HK-2 (cell line): ENCODE measurements at regions not wholly inside any gene's neighbourhood (a gene's known extent, or its start where the extent isn't known, plus 50 kb on each side); places are given as distances from the start of the nearest gene placed in this dataset.
"Not testable (repeated sequence)": the region's sequence is repeated elsewhere in the genome, so short reads cannot be mapped to it uniquely, and the experiment has no call there.

Experiments
- DNase-seq: peaks from one replicate; pipeline ENCODE4 v3.0.0-alpha.2; 2018; ENCODE audit not compliant: unreplicated experiment

DNA sequence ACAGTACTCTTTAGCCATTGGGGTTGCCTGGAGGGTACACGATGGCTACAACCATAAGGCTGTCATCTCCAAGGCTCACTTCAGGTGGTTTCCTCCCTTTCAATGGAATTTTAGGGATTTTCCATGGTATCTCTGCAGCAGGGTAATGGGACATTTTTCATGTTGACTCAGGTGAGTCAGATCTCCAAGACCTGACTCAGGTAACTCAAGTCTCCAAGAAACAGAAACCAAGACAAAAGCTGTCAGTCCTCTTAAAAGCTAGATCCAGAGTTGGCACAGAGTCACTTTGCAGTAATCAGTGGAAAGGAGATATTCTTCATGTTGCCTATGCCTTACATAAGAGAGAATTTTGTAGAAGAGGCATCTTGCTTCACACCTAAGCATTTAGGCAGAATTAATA, 375.8 kb upstream of the ARPP21 start:
- no peak for DNase-seq

DNA sequence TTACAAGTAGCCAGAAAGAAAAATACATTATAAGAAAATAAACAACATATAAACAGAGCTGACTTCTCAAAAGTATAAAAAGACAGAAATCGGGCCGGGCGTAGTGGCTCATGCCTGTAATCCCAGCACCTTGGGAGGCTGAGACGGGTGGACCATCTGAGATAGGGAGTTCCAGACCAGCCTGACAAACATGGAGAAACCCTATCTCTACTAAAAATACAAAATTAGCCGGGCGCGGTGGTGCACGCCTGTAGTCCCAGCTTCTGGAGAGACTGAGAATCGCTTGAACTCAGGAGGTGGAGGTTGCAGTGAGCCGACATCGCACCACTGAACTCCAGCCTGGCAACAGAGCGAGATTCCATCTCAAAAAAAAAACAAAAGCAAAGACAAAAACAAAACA, 373.3 kb upstream of the ARPP21 start:
- DNase-seq, result not testable (repeated sequence)

DNA sequence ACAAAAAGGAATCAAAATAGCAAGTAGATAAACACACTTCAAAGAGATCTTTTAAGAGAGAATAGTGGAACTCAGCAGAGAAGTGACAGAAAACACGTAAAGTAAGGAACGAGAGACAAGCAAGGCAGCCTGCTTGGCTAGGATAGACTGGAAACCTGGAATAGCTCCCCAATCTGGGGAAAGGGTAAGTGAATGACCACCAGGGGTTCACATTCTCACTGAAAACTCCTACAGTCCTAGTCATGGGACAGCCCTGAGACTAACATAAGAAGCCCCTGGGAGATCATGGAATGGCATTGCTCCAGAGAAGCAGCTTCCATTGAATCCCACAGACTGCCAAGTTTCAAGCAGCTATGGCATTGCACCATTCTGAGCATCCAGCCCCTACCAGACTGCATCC, 363.6 kb upstream of the ARPP21 start:
- no peak for DNase-seq

DNA sequence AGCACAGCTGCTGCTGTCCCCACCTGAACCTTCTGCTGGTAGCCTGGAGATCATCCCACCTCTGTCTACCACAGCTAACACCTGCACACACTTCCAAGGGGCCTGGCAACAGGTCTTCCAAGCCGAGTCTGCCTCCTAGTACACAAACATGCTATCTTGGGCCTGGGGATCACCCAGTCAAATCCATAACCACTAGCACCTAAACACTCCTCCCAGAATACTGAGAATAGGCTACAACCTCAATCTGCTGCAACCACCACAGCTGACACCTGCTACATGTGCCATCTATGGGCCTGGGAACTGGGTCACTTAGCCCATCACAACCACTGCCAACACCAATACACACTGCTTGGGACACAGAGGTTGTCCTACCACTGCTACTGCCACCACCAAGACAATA, 362.8 kb upstream of the ARPP21 start:
- DNase-seq, result no peak

DNA sequence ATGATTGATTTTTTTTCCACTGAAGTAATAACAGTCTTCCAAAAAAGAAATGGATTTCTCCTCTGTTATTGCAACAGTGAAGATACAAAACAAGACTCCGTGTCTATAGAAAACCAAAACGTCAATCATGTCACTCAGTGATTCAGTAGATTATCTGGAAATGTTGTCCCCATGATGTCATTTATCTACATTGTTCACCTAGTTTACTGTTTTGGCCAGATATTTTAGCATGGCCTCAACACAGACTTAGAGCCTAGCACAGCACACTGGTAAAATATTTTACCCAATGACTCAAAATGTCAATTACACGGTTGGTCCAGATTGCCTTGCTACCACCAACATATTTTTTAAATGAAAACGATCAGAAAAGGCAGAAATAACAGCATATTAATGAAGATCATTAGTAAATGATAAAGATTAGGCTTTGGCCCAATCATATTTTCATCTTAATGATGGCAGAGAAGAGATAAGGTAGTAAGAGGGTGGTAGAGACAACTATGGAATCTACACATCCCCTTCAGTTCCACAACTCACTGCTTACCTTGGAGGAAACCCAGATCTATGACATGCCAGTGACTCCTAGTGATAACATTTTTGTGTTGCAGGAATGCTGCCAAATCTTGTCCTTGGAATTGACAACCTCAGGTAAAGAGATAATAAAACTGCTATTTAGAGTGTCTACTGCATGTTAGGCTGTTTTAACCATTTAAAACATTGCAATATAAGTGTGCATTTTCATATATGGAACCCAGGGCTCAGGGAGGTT, 347.7 kb upstream of the ARPP21 start:
- no peak for DNase-seq

DNA sequence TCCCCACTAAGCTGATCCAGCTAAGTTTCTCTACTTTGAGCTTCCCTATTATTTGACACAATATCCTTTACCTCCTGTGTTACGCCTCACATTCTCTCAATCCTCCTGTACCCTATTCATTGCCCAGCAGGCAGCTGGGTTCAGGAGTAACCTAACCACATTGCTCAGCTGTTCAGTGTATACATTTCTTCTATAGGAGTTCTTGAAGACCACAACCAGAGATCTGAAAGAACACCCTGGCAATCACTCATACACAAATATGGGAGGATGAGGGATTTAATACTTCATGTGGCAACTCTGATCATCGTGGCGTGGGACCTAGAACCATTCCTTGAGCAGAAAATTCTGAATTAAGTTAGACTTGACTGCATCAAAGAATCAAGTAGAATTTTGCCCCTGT, 346.8 kb upstream of the ARPP21 start:
- DNase-seq, result no peak

DNA sequence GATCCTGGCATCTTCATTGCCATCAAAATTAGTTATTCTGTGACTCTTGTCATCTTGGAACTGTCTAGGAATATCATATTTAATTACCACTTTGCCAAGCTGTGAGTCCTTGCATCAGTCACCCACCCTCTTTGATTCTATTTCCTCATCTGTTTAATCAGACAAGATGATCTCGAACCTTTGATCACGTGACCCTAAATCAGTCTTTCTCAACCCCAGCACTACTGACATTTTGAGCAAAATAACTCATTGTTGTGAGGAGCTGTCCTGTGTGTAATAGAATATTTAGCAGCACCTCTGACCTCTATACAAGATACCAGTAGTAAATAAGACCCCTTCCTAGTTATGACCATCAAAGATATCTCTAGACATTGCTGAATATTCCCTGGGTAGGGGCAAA, 343.4 kb upstream of the ARPP21 start:
- no peak for DNase-seq

DNA sequence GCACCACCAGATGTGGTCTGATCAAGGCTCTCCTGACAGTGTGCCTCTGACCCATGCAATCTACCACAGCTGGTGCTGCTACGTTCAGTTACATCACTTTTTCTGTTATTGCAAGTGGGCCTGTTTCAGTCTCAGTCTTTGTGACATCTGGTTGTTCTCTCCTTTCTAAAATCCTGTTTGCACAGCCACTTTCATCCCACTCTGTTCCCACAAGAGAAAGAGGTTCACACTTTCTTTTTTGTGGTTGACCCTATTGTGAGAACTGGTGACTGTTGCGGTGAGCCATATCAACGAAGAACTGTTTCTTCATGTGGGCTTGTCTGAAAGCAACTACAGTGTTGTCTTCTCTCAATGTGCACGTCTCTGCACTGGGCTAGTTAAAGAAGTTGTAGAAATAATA, 342.8 kb upstream of the ARPP21 start:
- DNase-seq, result no peak

DNA sequence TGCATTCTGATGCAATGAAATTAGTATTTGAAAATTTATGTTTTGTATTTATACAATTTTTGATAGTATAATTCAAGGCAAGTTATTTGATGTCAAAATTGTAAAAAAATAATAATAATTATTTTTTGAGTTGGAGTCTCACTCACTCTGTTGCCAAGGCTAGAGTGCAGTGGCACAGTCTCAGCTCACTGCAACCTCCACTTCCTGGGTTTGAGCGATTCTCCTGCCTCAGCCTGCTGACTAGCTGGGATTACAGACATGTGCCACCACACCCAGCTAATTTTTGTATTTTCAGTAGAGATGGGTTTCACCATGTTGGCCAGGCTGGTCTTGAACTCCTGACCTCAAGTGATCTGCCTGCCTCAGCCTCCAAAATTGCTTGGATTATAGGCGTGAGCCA, 342.4 kb upstream of the ARPP21 start:
- DNase-seq, result not testable (repeated sequence)

DNA sequence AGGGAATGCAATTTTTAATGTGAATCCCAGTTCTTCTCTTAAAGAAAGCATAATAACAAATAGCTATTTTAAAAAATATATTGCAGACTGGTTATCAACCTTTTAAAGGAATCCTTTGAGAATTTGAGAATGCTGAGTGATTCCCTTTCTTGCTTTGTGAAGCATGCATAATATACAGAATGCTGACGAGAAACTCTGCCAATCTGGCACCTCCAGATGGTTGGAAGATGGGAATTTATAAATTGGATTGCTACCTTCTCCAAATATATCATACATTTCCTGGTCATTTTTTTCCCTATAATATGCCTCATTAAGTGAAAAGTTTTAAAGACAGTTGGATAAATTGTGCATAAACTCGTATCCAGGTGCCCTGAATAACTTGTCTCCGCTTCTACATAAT, 333.9 kb upstream of the ARPP21 start:
- DNase-seq, result no peak

DNA sequence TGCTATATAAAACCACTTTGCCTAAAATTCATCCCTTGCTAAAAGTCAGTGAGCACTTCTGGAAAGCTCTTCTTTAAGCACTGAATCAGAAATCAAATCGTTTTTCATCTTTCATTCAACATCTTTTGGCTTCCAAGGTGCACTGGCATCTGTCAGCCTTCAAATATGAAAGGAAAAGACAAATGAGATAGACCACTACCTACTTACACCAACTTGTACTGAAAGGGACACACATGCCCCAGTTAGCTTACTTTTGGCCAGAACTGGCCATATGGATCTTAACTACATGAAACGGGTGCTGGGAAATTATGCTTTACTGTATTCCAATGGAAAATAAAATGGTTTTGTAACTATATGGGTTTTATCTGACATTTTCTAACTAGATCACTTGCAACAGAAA, 332.0 kb upstream of the ARPP21 start:
- no peak for DNase-seq

DNA sequence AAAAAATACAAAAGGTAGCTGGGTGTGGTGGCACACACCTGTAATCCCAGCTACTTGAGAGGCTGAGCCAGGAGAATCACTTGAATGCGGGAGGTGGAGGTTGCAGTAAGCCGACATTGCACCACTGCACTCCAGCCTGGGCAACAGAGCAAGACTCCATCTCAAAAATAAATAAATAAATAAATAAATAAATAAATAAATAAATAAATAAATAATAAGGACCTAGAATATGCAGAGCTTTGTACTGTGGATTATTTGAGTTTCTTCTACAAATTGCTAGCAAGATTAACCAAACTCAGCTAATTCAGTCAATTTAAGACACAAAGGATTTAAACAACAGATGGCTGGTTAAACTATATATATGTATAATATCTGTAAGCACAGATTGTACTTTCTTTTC, 322.5 kb upstream of the ARPP21 start:
- DNase-seq, result not testable (repeated sequence)

DNA sequence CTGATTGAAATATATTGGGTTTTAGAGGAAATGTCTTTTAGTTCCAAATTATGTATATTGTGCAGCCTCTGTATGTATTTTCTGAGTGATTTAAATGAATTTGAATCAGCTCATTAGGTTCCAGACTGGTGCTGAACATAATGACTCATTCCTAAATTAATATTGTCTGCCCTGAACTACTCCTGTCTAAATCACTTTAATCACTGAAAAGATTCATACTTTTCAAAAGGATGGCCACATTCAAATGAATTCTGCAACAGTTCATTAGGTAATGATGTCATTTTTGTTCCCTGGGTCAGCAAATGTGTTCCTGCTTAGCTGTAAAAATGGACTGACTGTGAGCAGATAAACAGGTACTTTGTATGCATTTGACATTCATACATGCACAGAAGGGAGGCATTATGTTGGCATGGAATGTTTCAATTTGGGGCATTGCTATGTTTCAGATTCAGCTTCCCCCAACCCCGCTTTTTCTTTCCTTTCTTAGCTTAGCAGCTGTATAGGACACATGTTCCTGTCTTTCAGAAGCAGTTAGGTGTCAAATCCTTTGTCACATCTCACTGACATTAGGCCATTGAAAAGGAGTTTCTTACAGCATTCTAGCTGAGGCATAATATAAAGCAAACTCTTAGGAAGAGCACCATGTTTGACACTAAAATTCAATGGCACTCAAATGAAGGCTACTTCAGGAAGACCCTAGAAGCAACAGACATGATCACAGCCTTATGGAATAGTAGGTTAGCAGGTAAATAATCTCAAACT, 318.5 kb upstream of the ARPP21 start:
- no peak for DNase-seq

DNA sequence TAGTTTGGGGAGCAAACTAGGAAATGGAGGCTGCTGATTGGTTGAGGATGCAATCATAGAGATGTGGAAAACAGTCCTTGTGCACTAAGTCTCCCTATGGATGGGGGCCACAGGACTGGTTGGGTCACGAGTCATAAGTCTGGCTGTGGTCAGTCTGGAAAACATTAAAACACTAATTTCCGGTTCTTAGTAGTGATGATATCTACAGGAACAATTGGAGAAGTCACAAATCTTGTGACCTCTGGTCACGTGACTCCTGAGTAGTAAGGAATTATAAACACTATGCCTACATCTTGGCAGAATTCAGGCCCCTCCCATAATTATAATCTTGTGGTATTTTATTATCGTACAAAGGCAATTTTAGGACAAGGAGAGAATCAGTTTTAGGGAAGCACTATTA, 317.3 kb upstream of the ARPP21 start:
- peak; percentile 4 for DNase-seq

DNA sequence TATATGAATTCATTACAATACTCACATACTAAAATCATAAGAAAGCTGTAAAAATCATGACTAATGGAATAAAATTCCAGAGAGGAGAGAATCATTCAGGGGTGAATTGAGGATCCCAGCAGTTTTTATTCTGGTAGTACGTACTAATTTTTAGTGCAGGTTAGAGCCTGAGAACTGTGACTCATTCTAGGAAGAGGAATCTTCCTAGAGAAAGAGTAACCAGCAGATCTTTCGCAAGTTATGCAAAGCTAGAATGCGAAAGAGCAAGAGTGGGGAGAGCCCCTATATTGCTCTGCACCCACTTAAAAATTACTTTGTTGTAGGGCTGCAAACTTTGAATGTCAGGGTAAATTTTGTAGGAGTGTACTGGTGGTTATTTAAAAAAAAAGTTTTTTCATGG, 303.6 kb upstream of the ARPP21 start:
- no peak for DNase-seq

DNA sequence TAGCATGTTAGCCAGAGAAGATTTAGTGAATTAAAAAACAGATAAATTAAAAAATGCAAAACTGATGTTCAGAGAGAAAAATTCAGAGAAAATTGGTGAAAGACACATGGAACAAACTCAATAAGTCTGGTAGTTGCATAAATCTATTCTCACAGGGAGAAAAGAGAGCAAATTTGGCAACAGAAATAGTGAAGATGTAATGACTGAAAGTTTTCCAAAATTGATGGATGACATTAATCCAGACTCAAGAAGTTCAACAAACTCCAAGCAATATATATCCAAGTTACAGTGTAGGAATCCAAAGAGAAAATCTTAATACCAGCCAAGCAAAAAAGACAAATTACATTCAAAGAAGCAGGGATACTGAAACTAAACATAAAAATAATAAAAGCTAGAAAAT, 302.7 kb upstream of the ARPP21 start:
- DNase-seq, result no peak

DNA sequence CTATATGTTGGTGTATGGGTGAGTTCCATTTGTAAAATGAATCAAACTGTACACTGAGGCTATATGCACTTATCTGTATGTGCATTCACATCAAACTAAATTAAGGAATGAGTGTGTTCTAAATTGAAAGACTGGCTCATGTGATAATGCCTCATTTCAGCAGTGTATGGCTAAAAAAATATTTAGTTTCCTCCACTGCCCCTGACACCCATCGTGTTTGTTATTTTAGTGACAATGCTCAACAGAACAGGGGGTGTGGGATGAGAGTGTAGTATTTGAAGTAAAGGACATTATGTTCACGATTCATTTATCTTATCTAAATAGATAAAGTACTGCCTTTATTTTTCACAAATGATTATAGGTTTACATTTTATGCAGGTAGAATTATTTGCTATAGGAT, 301.1 kb upstream of the ARPP21 start:
- no peak for DNase-seq

DNA sequence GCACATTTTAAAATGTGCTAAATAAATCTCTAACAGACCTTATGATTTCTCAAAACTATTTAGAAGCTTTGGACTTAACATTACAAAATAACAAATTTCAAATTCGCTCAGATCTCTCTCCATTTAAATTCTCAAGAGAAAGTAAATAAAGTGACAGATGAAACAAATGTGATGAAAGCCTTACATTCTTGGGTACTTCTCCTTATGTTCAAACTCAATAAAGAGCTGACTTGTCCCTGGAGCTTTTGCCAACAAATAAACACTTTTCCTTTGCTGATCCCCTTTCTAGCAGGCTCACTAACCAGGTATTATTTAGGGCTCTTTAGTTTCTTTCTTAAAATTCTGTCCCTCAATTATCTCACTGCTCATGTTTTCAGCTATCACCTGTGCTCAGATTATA, 259.1 kb upstream of the ARPP21 start:
- no peak for DNase-seq

DNA sequence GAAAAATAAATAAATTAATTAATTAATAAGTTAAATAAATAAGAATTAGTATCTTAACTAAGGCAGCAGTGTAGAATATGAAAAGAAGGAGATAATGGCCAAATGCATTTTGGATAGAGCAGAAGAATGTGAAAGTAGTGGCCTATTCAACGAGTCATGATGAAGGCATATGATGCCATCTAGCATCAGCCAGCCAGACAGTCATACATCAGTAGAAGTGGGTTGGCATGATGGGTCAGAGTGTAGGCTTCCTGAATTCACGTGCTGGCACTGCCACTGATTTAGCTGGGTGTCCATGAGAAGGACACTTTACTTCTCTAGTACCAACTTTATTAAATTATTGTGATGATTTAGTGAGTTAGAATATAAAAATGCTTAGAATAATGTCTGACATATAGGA, 256.1 kb upstream of the ARPP21 start:
- no peak for DNase-seq

DNA sequence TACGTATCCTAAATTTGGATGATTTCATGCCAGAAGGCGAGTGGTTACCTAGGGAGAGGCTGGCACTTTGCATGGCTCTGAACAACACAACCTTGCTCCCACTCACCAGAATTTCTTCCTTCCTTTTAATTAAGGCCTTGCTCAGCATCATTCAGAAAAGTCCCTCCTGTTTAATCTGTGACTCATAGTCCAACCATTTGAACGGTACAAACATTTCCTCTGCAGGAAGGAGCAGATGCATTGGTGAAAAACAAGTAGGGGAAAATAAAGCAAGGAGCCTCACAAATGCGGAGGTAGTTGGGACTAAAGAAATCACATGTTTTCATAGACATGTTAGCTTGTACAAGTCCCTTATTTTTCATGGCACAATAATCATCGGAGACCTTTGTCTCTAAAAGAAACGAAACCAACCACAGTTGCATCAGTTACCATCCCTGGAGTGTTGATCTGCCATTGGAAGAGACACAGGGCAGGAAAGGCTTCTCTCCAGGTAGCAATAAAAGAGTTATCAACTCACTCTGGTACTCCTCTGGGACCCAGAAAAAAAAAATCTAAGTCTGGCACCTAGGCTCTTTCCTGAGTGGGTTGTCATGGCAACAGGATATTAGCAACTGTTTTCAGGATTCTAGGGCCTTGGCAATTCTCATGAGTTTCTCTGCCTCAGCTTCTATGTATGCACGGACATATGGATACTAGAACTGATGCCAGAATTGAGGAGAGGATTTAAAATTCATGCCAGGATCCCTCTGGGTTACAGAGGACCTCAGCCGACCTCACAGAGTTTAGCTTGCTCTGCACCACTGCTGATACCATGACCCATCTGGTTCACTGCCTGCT, 255.4 kb upstream of the ARPP21 start:
- no peak for DNase-seq

DNA sequence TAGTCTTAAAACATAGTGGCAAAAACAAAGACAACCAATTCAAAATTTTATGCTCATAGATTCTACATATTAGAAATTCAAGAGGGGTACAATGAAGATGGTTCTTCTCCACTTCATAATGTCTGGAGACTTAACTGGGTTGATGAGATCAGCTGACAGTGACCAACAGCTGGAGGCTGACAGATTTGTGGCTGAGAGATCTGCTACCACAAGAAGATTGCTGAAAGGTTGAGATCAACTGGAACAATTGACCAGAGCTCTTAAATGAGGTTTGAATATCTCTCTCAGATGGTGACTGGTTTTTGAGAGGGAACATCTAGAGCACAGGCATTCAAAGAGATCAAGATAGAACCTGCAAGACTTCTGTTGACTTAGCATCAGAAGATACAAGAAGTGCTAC, 254.1 kb upstream of the ARPP21 start:
- DNase-seq, result no peak

DNA sequence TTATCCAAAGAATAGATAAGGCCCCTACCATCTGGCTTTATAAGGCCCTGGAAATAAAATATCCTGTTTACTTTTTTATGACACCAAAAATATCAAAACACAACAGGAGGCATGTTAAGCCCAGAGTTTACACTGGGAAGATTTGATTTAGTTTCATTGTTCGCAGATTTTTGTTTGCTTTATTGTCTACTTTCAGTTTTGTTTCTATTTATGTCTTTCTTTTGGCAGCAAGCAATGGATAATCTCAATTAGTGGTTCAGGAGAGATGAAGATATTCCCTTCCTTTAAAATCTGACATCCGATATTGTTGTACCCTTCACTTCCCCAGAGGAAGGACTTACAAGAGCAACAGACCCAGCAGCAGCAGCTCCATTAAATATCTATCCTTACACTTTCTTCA, 249.4 kb upstream of the ARPP21 start:
- no peak for DNase-seq

DNA sequence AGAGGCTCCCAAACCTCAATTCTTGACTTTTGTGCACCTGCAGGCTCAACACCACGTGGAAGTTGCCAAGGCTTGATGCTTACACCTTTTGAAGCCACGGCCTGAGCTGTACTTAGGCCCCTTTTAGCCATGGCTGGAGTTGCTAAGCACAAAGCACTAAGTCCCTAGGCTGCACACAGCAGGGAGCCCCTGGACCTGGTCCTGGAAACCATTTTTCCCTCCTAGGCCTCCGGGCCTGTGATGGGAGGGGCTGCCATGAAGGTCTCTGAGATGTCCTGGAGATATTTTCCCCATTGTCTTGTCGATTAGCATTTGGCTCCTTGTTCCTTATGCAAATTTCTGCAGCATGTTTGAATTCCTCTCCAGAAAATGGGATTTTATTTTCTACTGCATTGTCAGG, 247.1 kb upstream of the ARPP21 start:
- no peak for DNase-seq
